Fibroblast of the aortic adventitia (primary cell): ENCODE measurements at regions not wholly inside any gene's neighbourhood (a gene's known extent, or its start where the extent isn't known, plus 50 kb on each side); places are given as distances from the start of the nearest gene placed in this dataset.
"Not testable (repeated sequence)": the region's sequence is repeated elsewhere in the genome, so short reads cannot be mapped to it uniquely, and the experiment has no call there.

Experiments used
- DNase-seq: peaks from one replicate; pipeline ENCODE4 v3.0.0-alpha.2; 2010; ENCODE audit warnings: low read depth
- H3K4me3 ChIP-seq: 2 replicates; pipeline ENCODE4 v1.5.1; 2011; ENCODE audit warnings: low read depth, mild to moderate bottlenecking, control low read depth, low read length, moderate library complexity
- CTCF ChIP-seq: IDR thresholded peaks from 2 replicates; pipeline ENCODE4 v1.5.1; 2011; ENCODE audit warnings: mild to moderate bottlenecking, low read length, control low read depth, inconsistent platforms; ENCODE audit not compliant: insufficient read depth

- TF ChIP-seq CTCF: no peak
- DNase-seq: no peak
- H3K4me3 ChIP-seq: no peak overlapping the region
These were observed 82.2 kb downstream of the EBLN1 start for GRCh38 chr10:22135591-22135990.

GRCh38 chr10:22133749-22134624 is 83.8 kb downstream of the EBLN1 start:
- TF ChIP-seq CTCF: no peak
- no peak overlapping the region for H3K4me3 ChIP-seq
- no peak for DNase-seq

DNA sequence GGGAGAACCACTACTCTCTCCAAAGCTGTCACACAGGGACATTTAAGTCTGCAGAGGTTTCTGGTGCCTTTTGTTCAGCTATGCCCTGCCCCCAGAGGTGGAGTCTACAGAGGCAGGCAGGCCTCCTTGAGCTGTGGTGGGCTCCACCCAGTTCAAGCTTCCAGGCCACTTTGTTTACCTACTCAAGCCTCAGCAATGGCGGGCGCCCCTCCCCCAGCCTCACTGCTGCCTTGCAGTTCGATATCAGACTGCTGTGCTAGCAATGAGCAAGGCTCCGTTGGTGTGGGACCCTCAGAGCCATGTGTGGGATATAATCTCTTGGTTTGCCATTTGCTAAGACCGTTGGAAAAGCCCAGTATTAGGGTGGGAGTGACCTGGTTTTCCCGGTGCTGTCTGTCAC is 87.0 kb downstream of the EBLN1 start:
- not testable (repeated sequence) for H3K4me3 ChIP-seq, DNase-seq

GRCh38 chr10:22129612-22130011 is 88.2 kb downstream of the EBLN1 start:
- not testable (repeated sequence) for DNase-seq, H3K4me3 ChIP-seq

- not testable (repeated sequence) for H3K4me3 ChIP-seq, DNase-seq
These were observed 96.6 kb downstream of the EBLN1 start for GRCh38 chr10:22121181-22121580.

- DNase-seq: not testable (repeated sequence)
These were observed 97.7 kb downstream of the EBLN1 start for GRCh38 chr10:22120072-22120471.

GRCh38 chr10:22119575-22119974 is 98.2 kb downstream of the EBLN1 start:
- not testable (repeated sequence) for DNase-seq, H3K4me3 ChIP-seq

More at GRCh38 chr10:22120072-22120471, 97.7 kb downstream of the EBLN1 start:
- H3K4me3 ChIP-seq: not testable (repeated sequence)

DNA sequence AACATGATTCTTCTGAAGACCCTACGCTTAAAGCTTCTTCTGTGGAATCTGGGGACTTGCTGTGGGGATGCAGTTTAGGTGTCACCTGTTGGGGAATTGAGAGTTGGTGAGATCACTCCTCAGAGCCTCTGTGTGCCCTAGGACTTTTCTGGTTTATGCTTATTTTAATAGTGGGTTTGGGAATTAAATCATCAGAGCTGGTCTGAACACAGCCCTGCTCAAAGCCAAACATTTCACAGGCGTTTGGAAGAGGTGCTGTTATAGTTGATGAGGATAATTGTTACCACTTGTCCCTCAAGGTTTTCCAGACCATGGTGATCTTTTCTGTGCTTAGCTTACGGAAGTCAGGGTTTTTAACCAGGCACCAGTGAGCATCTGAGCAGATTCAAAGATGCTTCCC is 106.1 kb downstream of the EBLN1 start:
- no peak overlapping the region for H3K4me3 ChIP-seq
- no peak for TF ChIP-seq CTCF
- DNase-seq: no peak

GRCh38 chr10:22111260-22111659 is 106.6 kb downstream of the EBLN1 start:
- H3K4me3 ChIP-seq: no peak overlapping the region
- no peak for TF ChIP-seq CTCF
- DNase-seq: no peak
